RCC 7860 (cell line): ENCODE measurements at regions not wholly inside any gene's neighbourhood (a gene's known extent, or its start where the extent isn't known, plus 50 kb on each side); places are given as distances from the start of the nearest gene placed in this dataset.

Experiments used
- DNase-seq: peaks from one replicate; pipeline ENCODE4 v3.0.0-alpha.2; 2015; ENCODE audit warnings: low spot score
- FAIRE-seq: peaks from 2 replicates; lab custom pipeline; 2012; peaks lifted over from hg19 to GRCh38; lab: Jason Lieb, UNC

- DNase-seq (no peak), FAIRE-seq (no peak)
These were observed 147.0 kb upstream of the NAV2 start for GRCh38 chr11:19565639-19566038.

GRCh38 chr11:19562156-19562555 lies 150.5 kb upstream of the NAV2 start:
- no peak for DNase-seq
- FAIRE-seq = no peak

- FAIRE-seq (no peak), DNase-seq (peak; percentile 12)
These were observed 151.6 kb upstream of the NAV2 start for GRCh38 chr11:19561011-19561410.

GRCh38 chr11:19560156-19560555 lies 152.5 kb upstream of the NAV2 start:
- no peak for DNase-seq
- FAIRE-seq = no peak

- DNase-seq (no peak), FAIRE-seq (no peak)
These were observed 152.9 kb upstream of the NAV2 start for GRCh38 chr11:19559746-19560145.

GRCh38 chr11:19558189-19558986 lies 154.2 kb upstream of the NAV2 start:
- DNase-seq (no peak), FAIRE-seq (no peak)

- peak; percentile 44 for DNase-seq
- no peak for FAIRE-seq
These were observed 154.9 kb upstream of the NAV2 start for GRCh38 chr11:19557720-19558140.

- DNase-seq = no peak
- FAIRE-seq = no peak
These were observed 155.5 kb upstream of the NAV2 start for GRCh38 chr11:19557185-19557584.

GRCh38 chr11:19555266-19555665 lies 157.4 kb upstream of the NAV2 start:
- DNase-seq = no peak
- FAIRE-seq = no peak

GRCh38 chr11:19553683-19554333 lies 158.8 kb upstream of the NAV2 start:
- no peak for FAIRE-seq

GRCh38 chr11:19552656-19553260 lies 159.9 kb upstream of the NAV2 start:
- FAIRE-seq (no peak), DNase-seq (no peak)

More at GRCh38 chr11:19553683-19554333, 158.8 kb upstream of the NAV2 start:
- peak; percentile 42 for DNase-seq

GRCh38 chr11:19552161-19552560 lies 160.5 kb upstream of the NAV2 start:
- FAIRE-seq (no peak), DNase-seq (no peak)

- DNase-seq (no peak), FAIRE-seq (no peak)
These were observed 161.2 kb upstream of the NAV2 start for GRCh38 chr11:19551457-19551856.

GRCh38 chr11:19547044-19547443 lies 165.6 kb upstream of the NAV2 start:
- FAIRE-seq = no peak
- DNase-seq = no peak

GRCh38 chr11:19546325-19546724 lies 166.3 kb upstream of the NAV2 start:
- DNase-seq = no peak
- FAIRE-seq = no peak

- no peak for FAIRE-seq
- no peak for DNase-seq
These were observed 171.1 kb upstream of the NAV2 start for GRCh38 chr11:19541521-19542049.

- DNase-seq (no peak), FAIRE-seq (no peak)
These were observed 172.8 kb upstream of the NAV2 start for GRCh38 chr11:19539861-19540260.

GRCh38 chr11:19537803-19538453 lies 174.7 kb upstream of the NAV2 start:
- FAIRE-seq (no peak), DNase-seq (no peak)

- FAIRE-seq = no peak
- no peak for DNase-seq
These were observed 176.5 kb upstream of the NAV2 start for GRCh38 chr11:19536131-19536530.

GRCh38 chr11:19530505-19530904 lies 182.1 kb upstream of the NAV2 start:
- DNase-seq = no peak
- no peak for FAIRE-seq

- FAIRE-seq (no peak), DNase-seq (no peak)
These were observed 186.5 kb upstream of the NAV2 start for GRCh38 chr11:19526119-19526518.
